ENCODE measurements at regions not wholly inside any gene's neighbourhood (a gene's known extent, or its start where the extent isn't known, plus 50 kb on each side); places are given as distances from the start of the nearest gene placed in this dataset.

GRCh38 chr3:164095279-164095678 is 983.0 kb downstream of the SI start:
- Histone ChIP-seq H3K36me3 (ENCODE audit: insufficient read depth, low read length) (no peaks in the 10 kb centered on the region), H3K4me1 (ENCODE audit: insufficient read depth, low read length) (no peaks in the 10 kb centered on the region), H3K4me3 (ENCODE audit: low read length in 2 of 2) (no peak overlapping the region), H3K27ac (ENCODE audit: low read depth, low read length) (no peak overlapping the region), H3K9me3 (ENCODE audit: control insufficient read depth in 1 of 2, low read length in 2 of 2) (no peaks in the 10 kb centered on the region), H3K27me3 (ENCODE audit: insufficient read depth, low read length) (no peaks in the 10 kb centered on the region)
- Mint-ChIP-seq H3K4me1 (peaks cover 0 to 1% (median 0%) of the 10 kb centered on the region in 4 donors), H3K36me3 (no peaks in the 10 kb centered on the region), H3K4me3 (no peak overlapping the region), H3K27ac (no peak overlapping the region), H3K27me3 (no peaks in the 10 kb centered on the region), H3K9me3 (peaks cover 0 to 9% (median 5%) of the 10 kb centered on the region in 8 donors)
- ChIA-PET CTCF (ENCODE audit: partially characterized antibody) (no interaction called here), POLR2A (ENCODE audit: partially characterized antibody) (no interaction called here)
- no peak for DNase-seq
- intact Hi-C loops (cut with micrococcal nuclease): no loop called here

GRCh38 chr3:164094546-164094945 is 983.8 kb downstream of the SI start:
- Histone ChIP-seq H3K9me3 (ENCODE audit: control insufficient read depth in 1 of 2, low read length in 2 of 2) (no peaks in the 10 kb centered on the region), H3K4me3 (ENCODE audit: low read length in 2 of 2) (no peak overlapping the region), H3K4me1 (ENCODE audit: insufficient read depth, low read length) (no peaks in the 10 kb centered on the region), H3K27ac (ENCODE audit: low read depth, low read length) (no peak overlapping the region), H3K36me3 (ENCODE audit: insufficient read depth, low read length) (no peaks in the 10 kb centered on the region), H3K27me3 (ENCODE audit: insufficient read depth, low read length) (no peaks in the 10 kb centered on the region)
- Mint-ChIP-seq H3K9me3 (peaks cover 0 to 9% (median 4%) of the 10 kb centered on the region in 8 donors), H3K4me3 (no peak overlapping the region), H3K4me1 (peaks cover 0 to 1% (median 0%) of the 10 kb centered on the region in 4 donors), H3K27me3 (no peaks in the 10 kb centered on the region), H3K36me3 (no peaks in the 10 kb centered on the region), H3K27ac (no peak overlapping the region)
- ChIA-PET CTCF (ENCODE audit: partially characterized antibody) (no interaction called here), POLR2A (ENCODE audit: partially characterized antibody) (no interaction called here)
- intact Hi-C loops (cut with micrococcal nuclease): no loop called here
- DNase-seq: no peak

- H3K27me3 ChIP-seq (ENCODE audit: insufficient read depth, low read length): no peaks in the 10 kb centered on the region
- no peaks in the 10 kb centered on the region for H3K4me1 ChIP-seq (ENCODE audit: insufficient read depth, low read length)
- Mint-ChIP-seq H3K9me3 (peaks cover 0 to 10% (median 4%) of the 10 kb centered on the region in 8 donors), H3K27me3 (no peaks in the 10 kb centered on the region), H3K4me1 (no peaks in the 10 kb centered on the region), H3K27ac (no peak overlapping the region), H3K36me3 (no peaks in the 10 kb centered on the region), H3K4me3 (no peak overlapping the region)
- no peaks in the 10 kb centered on the region for H3K9me3 ChIP-seq (ENCODE audit: control insufficient read depth in 1 of 2, low read length in 2 of 2)
- no peak for DNase-seq
- H3K27ac ChIP-seq (ENCODE audit: low read depth, low read length): no peak overlapping the region
- intact Hi-C loops (cut with micrococcal nuclease): no loop called here
- POLR2A ChIA-PET (ENCODE audit: partially characterized antibody): no interaction called here
- CTCF ChIA-PET (ENCODE audit: partially characterized antibody): no interaction called here
- no peaks in the 10 kb centered on the region for H3K36me3 ChIP-seq (ENCODE audit: insufficient read depth, low read length)
- no peak overlapping the region for H3K4me3 ChIP-seq (ENCODE audit: low read length in 2 of 2)
These were observed 998.1 kb downstream of the SI start for GRCh38 chr3:164080208-164080607.

GRCh38 chr3:164064298-164064697 is 1014.0 kb downstream of the SI start:
- Mint-ChIP-seq H3K9me3 (peaks cover 0 to 17% (median 4%) of the 10 kb centered on the region in 8 donors), H3K4me1 (no peaks in the 10 kb centered on the region), H3K4me3 (no peak overlapping the region), H3K27ac (no peak overlapping the region), H3K27me3 (no peaks in the 10 kb centered on the region), H3K36me3 (no peaks in the 10 kb centered on the region)
- H3K4me1 ChIP-seq (ENCODE audit: insufficient read depth, low read length): no peaks in the 10 kb centered on the region
- H3K27me3 ChIP-seq (ENCODE audit: insufficient read depth, low read length): no peaks in the 10 kb centered on the region
- DNase-seq: no peak
- no peaks in the 10 kb centered on the region for H3K9me3 ChIP-seq (ENCODE audit: control insufficient read depth in 1 of 2, low read length in 2 of 2)
- CTCF ChIA-PET (ENCODE audit: partially characterized antibody): no interaction called here
- intact Hi-C loops (cut with micrococcal nuclease): no loop called here
- H3K36me3 ChIP-seq (ENCODE audit: insufficient read depth, low read length): no peaks in the 10 kb centered on the region
- no peak overlapping the region for H3K4me3 ChIP-seq (ENCODE audit: low read length in 2 of 2)
- no peak overlapping the region for H3K27ac ChIP-seq (ENCODE audit: low read depth, low read length)
- POLR2A ChIA-PET (ENCODE audit: partially characterized antibody): no interaction called here

GRCh38 chr3:164060923-164061322 is 1017.4 kb downstream of the SI start:
- ChIA-PET CTCF (ENCODE audit: partially characterized antibody) (no interaction called here), POLR2A (ENCODE audit: partially characterized antibody) (no interaction called here)
- H3K27ac Mint-ChIP-seq: no peak overlapping the region
- no peaks in the 10 kb centered on the region for H3K9me3 ChIP-seq (ENCODE audit: control insufficient read depth in 1 of 2, low read length in 2 of 2)
- H3K4me1 ChIP-seq (ENCODE audit: insufficient read depth, low read length): no peaks in the 10 kb centered on the region
- H3K4me1 Mint-ChIP-seq: no peaks in the 10 kb centered on the region
- H3K4me3 ChIP-seq (ENCODE audit: low read length in 2 of 2): no peak overlapping the region
- intact Hi-C loops (cut with micrococcal nuclease): no loop called here
- no peak for DNase-seq
- H3K27ac ChIP-seq (ENCODE audit: low read depth, low read length): no peak overlapping the region
- no peak overlapping the region for H3K4me3 Mint-ChIP-seq
- peaks cover 0 to 11% (median 6%) of the 10 kb centered on the region in 8 donors for H3K9me3 Mint-ChIP-seq
- H3K36me3 ChIP-seq (ENCODE audit: insufficient read depth, low read length): no peaks in the 10 kb centered on the region
- H3K27me3 Mint-ChIP-seq: no peaks in the 10 kb centered on the region
- H3K27me3 ChIP-seq (ENCODE audit: insufficient read depth, low read length): no peaks in the 10 kb centered on the region
- no peaks in the 10 kb centered on the region for H3K36me3 Mint-ChIP-seq

- H3K27me3 Mint-ChIP-seq: no peaks in the 10 kb centered on the region
- Histone ChIP-seq H3K9me3 (ENCODE audit: control insufficient read depth in 1 of 2, low read length in 2 of 2) (peaks cover 0 to 5% of the 10 kb centered on the region in 2 donors), H3K27me3 (ENCODE audit: insufficient read depth, low read length) (no peaks in the 10 kb centered on the region), H3K4me3 (ENCODE audit: low read length in 2 of 2) (no peak overlapping the region), H3K27ac (ENCODE audit: low read depth, low read length) (no peak overlapping the region), H3K36me3 (ENCODE audit: insufficient read depth, low read length) (no peaks in the 10 kb centered on the region), H3K4me1 (ENCODE audit: insufficient read depth, low read length) (no peaks in the 10 kb centered on the region)
- ChIA-PET POLR2A (ENCODE audit: partially characterized antibody) (no interaction called here), CTCF (ENCODE audit: partially characterized antibody) (no interaction called here)
- intact Hi-C loops (cut with micrococcal nuclease): no loop called here
- H3K36me3 Mint-ChIP-seq: no peaks in the 10 kb centered on the region
- H3K4me1 Mint-ChIP-seq: no peaks in the 10 kb centered on the region
- no peak overlapping the region for H3K4me3 Mint-ChIP-seq
- no peak overlapping the region for H3K27ac Mint-ChIP-seq
- no peak for DNase-seq
- H3K9me3 Mint-ChIP-seq: peaks cover 0 to 10% (median 4%) of the 10 kb centered on the region in 8 donors
These were observed 1028.4 kb downstream of the SI start for GRCh38 chr3:164049847-164050246.

GRCh38 chr3:164048451-164048850 is 1029.8 kb downstream of the SI start:
- no peak overlapping the region for H3K4me3 Mint-ChIP-seq
- H3K27ac Mint-ChIP-seq: no peak overlapping the region
- Histone ChIP-seq H3K4me3 (ENCODE audit: low read length in 2 of 2) (no peak overlapping the region), H3K36me3 (ENCODE audit: insufficient read depth, low read length) (no peaks in the 10 kb centered on the region), H3K27me3 (ENCODE audit: insufficient read depth, low read length) (no peaks in the 10 kb centered on the region), H3K27ac (ENCODE audit: low read depth, low read length) (no peak overlapping the region), H3K9me3 (ENCODE audit: control insufficient read depth in 1 of 2, low read length in 2 of 2) (peaks cover 0 to under 1% of the 10 kb centered on the region in 2 donors), H3K4me1 (ENCODE audit: insufficient read depth, low read length) (no peaks in the 10 kb centered on the region)
- peaks cover 0 to 14% (median 3%) of the 10 kb centered on the region in 8 donors for H3K9me3 Mint-ChIP-seq
- POLR2A ChIA-PET (ENCODE audit: partially characterized antibody): no interaction called here
- no peak for DNase-seq
- no peaks in the 10 kb centered on the region for H3K36me3 Mint-ChIP-seq
- CTCF ChIA-PET (ENCODE audit: partially characterized antibody): no interaction called here
- intact Hi-C loops (cut with micrococcal nuclease): no loop called here
- no peaks in the 10 kb centered on the region for H3K27me3 Mint-ChIP-seq
- no peaks in the 10 kb centered on the region for H3K4me1 Mint-ChIP-seq

GRCh38 chr3:164040991-164041390 is 1037.3 kb downstream of the SI start:
- intact Hi-C loops (cut with micrococcal nuclease): no loop called here
- no peak overlapping the region for H3K27ac Mint-ChIP-seq
- H3K36me3 Mint-ChIP-seq: no peaks in the 10 kb centered on the region

More at GRCh38 chr3:164040991-164041390, 1037.3 kb downstream of the SI start:
- no peak overlapping the region for H3K4me3 ChIP-seq (ENCODE audit: low read length in 2 of 2)
- H3K4me1 Mint-ChIP-seq: no peaks in the 10 kb centered on the region
- no peak overlapping the region for H3K4me3 Mint-ChIP-seq
- no peaks in the 10 kb centered on the region for H3K36me3 ChIP-seq (ENCODE audit: insufficient read depth, low read length)
- H3K27me3 Mint-ChIP-seq: no peaks in the 10 kb centered on the region
- peaks cover 0 to 9% (median 4%) of the 10 kb centered on the region in 8 donors for H3K9me3 Mint-ChIP-seq
- no peaks in the 10 kb centered on the region for H3K27me3 ChIP-seq (ENCODE audit: insufficient read depth, low read length)
- ChIA-PET CTCF (ENCODE audit: partially characterized antibody) (no interaction called here), POLR2A (ENCODE audit: partially characterized antibody) (no interaction called here)
- H3K27ac ChIP-seq (ENCODE audit: low read depth, low read length): no peak overlapping the region
- no peaks in the 10 kb centered on the region for H3K9me3 ChIP-seq (ENCODE audit: control insufficient read depth in 1 of 2, low read length in 2 of 2)
- no peaks in the 10 kb centered on the region for H3K4me1 ChIP-seq (ENCODE audit: insufficient read depth, low read length)
- DNase-seq: no peak

All from CD4-positive, alpha-beta memory T cell (primary cell).